Pons (tissue), 1 donor: ENCODE measurements at regions not wholly inside any gene's neighbourhood (a gene's known extent, or its start where the extent isn't known, plus 50 kb on each side); places are given as distances from the start of the nearest gene placed in this dataset.

Experiments
- DNase-seq: peaks from one replicate; pipeline ENCODE4 v3.0.0-alpha.2; 2016; ENCODE audit warnings: low spot score

DNA sequence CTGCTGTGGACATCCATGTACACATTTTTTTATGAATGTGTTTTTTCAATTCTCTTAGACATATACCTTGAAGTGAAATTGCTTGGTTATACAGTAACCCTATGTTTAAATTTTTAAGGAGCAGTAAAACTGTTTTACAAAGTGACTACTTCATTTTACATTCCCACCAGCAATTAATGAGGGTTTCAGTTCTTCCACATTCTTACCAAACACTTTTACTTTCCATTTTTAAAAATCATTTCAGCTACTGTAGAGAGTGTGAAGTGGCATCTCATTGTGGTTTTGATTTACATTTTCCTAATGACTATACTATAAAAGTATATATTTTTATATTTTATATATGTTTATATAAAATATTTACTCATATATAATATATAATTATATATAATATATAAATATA is 1221.5 kb downstream of the PLA2G4A start:
- DNase-seq, result no peak

DNA sequence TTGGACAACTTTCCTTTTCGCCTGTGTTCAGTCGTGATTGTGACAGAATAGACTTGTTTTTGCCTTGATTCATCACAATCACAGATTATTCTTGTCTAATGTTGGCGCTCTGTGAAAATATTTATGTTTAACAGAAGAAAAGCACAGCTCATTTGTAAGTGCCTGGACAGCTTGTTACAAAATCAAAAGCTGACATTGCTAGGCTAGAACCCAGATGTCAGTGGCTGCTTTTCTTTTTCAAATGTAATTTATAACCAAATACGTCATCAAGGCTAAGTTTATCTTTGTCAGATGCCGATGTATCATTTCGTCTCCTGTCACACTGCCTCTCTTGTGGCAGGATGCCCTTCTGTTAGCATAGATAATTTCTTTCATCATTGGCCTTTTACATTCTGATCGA is 1227.3 kb downstream of the PLA2G4A start:
- DNase-seq, result no peak

DNA sequence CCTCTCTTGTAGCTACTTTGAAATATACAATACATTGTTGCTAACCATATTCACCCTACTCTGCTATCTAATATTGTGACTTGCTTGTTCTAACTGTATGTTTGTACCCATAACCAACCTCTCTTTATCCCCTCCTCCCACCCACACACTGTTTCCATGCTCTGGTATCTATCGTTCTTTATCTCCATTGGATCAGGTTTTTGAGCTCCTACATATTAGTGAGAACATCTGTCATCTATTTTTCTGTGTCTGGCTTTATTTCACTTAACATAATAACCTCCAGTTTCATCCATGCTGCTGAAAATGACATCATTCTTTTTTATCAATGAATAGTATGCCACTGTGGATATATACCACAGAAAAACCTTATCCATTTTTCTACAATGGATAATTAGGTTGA is 1230.1 kb downstream of the PLA2G4A start:
- DNase-seq, result no peak

DNA sequence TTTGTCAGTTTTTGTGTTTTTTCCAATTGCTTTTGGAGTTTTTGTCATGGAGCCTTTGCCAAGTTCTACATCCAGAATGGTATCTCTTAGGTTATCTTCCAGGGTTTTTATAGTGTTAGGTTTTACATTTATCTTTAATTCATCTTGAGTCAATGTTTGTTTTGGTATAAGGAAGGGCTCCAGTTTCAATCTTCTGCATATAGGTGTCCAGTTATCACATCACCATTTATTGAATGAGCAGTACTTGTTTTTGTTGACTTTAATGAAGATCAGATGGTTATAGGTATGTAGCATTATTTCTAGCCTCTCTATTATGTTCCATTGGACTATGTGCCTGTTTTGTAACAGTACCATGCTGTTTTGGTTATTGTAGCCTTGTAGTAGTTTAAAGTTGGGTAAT is 1233.1 kb downstream of the PLA2G4A start:
- no peak for DNase-seq

DNA sequence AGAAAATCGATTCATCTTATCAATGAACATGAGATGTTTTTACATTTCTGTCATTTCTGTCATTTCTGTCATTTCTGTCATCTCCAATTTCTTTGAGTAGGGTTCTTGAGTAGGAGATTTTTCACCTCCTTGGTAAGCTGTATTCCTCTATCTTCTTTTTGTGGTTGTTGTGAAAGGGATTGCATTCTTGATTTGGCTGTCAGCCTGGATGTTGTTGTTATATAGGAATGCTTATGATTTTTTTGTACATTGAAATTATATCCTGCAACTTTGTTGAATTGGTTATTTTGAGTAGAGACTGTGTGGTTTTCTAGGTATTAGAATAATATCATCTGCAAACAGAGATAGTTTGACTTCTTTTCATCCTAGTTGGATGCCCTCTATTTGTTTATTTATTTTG is 1233.7 kb downstream of the PLA2G4A start:
- DNase-seq, result no peak

DNA sequence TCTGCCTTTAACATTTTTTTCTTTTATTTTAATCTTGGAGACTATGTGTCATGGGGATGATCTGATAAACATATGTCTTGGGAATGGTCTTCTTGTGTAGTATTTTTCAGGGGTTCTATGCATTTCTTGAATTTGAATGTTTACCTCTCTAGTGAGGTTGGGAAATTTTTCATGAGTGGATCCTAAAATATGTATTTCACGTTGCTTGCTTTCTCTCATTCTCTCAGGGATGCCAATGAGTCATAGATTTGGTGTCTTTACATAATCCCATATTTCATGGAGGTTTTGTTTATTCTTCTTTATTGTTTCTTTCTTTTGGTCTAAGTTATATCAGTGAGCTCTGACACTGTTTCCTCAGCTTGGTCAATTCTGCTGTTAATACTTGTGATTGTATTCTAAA is 1237.2 kb downstream of the PLA2G4A start:
- DNase-seq, result no peak

DNA sequence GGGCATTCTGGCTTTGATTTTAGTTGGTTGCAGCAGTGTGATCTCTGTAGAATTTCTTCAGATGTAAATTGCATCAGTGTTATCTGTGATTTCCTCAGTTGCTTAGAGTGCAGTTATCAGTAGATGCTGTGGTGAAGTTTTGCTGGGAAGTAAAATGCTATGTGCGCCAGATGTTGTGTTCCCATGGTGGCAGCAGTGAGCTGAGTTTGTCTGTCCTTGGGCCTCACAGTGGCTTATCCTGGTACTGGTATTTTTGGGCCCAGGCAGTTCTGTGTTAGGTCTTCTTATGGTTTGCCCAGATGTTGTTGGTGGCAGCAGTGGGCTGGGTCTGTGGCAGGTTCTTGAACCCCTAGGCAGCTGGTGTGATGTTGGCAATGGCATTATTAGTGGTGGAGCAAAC is 1242.1 kb downstream of the PLA2G4A start:
- no peak for DNase-seq

DNA sequence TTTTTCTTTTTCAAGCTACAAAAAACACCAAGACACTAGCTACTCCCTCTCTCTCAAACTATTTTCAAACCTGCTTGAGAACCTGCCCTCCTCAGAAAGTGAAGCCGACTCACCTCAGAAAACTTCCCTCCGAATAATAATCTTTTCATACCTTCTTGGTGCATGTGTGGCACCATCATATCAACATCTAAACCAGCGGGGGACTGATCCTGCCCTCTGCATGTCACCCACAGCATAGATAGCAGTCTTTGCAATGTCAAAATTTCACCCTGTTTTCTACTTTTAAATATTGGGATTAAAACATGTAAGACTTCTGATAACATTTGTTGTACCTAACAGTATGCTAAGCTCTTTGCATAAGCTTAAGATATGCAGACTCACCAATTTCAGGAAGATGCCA is 1260.3 kb downstream of the PLA2G4A start:
- DNase-seq, result no peak

DNA sequence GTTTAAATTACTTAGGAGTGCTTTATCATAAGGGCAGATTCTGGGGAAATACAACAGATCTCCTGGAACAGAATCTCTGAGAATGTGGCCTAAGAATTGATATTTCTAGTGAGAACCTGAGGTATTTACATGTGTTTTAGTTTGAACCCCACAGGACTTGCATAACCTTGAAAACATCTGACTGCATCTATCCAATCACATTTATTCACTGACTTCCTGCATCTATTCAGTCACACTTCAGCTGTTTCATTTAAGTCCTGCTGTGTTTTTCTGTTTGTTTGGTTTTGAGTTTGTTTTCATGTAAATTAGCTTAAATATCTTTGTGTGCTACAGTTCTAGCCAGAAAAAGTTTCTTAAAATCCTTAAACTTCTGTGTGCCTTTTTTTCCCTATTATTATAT is 1260.7 kb downstream of the PLA2G4A start:
- no peak for DNase-seq

DNA sequence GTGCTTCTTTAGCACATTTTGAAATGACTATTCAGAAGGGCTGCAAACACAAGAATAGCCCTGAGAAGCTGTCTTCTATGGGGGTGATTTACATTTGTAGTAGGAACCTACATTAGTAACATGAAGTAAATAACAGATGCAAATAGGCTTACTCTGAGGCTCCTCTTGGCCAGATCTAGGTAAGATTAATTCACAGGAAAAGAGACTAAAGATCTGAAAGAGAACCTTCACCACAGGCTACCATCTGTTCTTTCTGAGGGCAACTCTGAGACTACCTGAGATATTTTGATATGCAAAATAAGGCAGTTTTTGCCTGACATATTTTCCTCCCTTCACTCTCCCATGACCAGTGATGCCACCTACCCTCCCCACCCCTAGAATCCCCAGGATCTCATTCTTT is 1267.8 kb downstream of the PLA2G4A start:
- no peak for DNase-seq

DNA sequence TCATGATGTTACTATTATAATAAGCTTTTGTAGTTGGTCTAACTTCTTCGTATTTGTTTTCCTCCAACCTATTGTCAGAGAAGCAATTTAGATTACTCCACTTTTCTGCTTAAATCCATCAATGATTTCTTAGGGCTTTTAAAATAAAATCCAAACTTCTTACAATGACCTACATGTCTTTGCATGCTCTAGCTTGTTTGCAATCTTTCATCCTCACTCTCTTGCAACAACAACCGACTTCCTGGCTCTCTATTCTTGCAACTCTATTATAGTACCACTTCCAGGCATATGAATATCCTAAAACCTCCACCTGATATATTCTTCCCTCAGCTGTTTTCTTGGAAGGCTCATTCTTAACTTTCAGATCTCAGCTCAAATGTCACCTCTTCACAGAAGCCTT is 1288.7 kb downstream of the PLA2G4A start:
- DNase-seq, result no peak

DNA sequence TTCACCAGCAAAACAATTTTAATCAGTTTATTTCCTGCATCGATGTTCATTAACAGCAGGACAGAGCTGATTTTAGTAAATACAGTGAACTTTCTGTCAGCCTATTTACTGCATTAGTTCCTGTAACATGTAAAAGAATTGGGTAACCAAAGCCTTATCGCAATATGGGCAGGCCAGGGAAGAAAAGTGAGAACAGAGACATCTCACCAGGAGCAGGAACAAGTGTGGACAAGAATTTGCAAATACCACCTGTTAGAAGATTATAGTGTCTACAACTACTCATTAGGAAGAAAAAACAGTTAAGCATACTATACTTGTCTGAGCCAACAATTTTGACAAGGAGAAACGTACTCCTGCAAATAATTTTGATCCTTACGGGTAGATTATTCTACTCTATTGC is 1293.9 kb downstream of the PLA2G4A start:
- DNase-seq, result no peak

DNA sequence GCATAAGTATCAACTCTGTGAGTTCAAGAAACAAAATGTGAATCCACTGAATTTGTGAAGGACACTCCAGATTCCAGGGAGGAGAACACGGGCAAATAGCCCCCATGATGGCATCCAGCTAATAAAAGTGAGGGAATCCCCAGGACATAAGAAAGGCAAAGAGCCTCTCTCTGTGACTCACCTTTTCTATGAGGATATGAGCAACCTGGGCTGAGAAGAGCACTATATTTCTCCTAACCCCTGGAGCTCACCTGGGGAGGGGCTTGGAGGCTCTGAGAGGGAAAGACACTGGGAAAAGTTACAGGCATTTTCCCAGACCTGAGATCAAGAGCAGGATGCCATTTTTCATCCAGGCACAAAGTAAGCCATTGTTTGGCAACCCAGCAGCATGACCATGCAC is 1298.8 kb downstream of the PLA2G4A start:
- DNase-seq, result no peak

DNA sequence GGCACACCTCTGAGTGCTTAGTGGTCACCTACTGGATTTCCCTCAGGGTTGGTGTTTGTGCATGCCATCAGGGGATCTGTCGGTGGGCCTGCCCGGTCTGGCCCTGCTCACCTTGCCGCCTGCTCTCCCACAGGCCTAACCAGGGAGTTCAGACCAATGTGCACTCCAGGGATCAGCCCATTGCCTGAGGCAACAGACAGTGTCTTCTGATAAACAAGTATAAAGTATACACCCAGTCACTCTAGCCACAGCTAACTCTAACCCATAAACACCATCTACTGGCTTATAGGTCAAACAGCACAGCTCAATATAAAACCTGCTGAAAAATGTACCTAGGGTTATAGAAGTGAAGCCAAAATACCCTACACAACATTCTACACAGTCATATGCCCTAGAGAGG is 1300.0 kb downstream of the PLA2G4A start:
- DNase-seq, result no peak

DNA sequence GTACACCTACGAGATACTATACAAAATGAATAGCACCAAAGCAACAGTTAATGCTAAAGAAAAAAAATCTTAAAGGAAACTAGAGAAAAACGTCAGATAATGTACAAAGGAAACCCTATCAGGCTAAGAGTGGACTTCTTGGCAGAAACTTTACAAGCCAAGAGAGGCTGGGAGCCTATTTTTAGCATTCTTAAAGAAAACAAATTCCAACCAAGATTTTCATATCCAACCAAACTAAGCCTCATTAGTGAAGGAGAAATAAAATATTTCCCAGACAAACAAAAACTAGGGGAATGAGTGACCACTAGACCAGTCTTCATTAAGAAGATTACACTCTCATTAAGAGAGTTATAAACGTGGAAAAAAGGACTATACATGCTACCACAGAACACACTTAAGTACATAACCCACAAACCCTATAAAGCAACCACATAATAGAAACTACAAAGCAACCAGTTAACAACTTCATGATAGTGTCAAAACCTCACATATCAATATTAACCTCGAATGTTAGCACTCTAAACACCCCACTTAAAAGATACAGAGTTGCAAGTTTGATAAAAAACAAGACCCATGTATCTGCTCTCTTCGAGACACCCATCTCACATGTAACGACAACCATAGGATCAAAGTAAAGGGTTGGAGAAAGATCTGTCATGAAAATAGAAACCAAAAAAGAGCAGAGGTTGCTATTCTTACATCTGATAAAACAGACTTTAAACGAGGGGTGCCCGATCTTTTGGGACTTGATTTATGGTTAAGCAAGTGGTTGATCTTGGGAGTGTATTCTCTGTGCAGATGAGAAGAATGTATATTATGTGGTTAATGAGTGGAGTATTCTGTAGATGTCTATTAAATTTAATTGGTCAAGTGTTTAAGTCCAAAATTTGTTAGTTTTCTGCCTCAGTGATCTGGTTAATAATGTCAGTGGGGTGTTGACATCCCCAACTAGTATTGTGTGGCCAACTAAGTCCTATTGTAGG is 1301.4 kb downstream of the PLA2G4A start:
- DNase-seq, result no peak

DNA sequence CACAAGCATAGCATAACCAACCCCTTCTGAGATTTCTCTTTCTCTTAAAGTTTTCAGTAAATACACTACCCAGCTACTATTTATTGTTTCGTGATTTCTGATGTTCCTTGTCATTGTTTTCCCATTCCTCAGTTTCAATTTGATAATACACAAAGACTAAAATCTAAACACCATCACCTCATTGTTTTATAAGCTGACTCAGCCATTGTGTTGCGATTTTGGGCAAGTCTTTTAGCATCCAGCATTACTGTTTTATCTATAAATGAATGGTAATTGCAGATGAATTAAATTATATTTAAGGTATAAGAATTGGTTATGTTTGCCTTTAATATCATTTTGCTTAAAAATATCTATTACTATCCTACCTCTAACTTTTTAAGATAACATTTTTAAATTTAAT is 1308.5 kb downstream of the PLA2G4A start:
- no peak for DNase-seq

DNA sequence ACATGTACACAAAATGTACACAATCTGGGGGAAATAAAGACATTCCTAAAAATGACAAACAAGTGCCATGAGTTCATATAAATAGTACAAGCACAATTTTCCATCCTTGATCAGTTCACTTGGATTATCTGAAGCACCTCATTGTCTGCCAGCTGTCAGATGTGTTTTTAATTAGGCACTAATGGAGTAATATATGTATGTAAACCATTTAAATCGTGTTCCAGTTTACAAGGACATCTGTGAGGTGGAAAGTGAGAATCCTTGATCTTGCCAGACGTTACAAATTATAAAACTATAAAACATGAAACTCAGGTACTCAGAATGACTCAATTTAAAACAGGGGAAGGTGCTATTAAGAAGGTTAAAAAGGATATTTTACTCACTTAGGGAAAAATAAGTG is 1312.2 kb downstream of the PLA2G4A start:
- DNase-seq, result no peak

DNA sequence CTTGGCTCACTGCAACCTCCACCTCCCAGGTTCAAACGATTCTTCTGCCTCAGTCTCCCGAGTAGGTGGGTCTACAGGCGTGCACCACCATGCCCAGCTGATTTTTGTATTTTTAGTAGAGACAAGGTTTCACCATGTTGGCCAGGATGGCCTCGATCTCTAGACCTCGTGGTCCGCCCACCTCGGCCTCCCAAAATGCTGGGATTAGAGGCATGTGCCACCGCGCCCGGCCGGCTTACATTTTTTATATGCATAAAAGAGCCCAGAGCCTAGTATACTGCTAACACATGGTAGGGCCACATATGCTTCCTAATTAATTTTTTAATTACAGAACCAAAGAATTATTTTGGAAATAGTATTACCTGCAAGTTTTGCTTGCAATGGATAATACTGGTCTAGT is 1325.4 kb downstream of the PLA2G4A start:
- DNase-seq, result no peak

DNA sequence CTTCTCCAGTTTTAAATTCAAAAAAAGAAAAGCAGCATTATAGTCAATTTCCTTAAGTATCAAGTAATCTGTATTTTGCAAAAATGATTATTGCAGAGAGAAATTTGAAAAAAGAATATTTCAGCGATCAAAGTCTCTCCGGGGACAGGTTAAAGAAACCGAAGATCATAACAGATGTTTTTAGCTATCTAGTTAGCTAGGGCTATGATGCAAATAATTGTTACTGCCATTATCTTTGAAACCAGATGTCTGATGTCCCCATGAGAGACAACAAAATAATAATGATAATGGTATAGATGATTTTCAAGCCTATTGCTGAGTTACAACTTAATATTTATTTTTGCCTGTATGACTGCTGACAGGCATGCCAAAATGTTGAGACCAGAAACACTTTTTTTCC is 1326.0 kb downstream of the PLA2G4A start:
- no peak for DNase-seq

DNA sequence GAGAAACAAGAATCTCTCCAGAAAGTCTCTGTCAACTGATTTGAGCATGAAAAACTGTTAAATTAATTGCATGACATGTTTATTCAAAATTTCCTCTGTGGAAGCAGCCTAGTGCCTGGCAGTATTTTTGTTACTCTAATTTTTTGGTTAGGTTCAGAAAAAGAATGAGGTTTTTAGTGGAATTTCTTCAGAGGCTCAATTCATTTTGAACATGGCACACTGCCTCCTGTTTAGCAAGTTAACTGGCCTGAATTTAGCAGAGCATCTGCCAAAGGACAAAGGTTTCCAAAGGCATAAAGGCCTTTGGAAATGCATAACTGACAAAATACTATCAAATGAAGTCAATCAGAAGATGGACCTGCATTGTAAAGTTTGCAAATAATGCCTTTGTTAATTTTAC is 1326.5 kb downstream of the PLA2G4A start:
- DNase-seq, result peak; percentile 42

DNA sequence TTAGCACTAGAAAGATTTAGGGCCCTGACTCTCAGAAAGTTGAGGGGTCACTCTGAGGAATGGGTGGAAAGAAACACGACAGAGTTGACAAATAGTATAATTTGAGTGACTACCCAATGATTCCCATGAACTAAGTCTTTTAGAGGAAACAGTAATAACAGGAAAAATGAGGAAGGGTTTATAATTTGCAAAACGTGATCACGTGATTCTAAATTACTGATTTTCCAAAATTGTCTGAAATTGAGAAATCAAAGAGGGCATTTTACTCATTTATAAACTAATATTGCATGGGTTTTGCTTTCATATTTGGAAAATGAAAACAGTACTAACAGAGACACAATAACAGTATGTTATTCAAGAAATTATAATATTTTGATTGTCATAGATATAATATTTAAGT is 1335.7 kb downstream of the PLA2G4A start:
- DNase-seq, result no peak

DNA sequence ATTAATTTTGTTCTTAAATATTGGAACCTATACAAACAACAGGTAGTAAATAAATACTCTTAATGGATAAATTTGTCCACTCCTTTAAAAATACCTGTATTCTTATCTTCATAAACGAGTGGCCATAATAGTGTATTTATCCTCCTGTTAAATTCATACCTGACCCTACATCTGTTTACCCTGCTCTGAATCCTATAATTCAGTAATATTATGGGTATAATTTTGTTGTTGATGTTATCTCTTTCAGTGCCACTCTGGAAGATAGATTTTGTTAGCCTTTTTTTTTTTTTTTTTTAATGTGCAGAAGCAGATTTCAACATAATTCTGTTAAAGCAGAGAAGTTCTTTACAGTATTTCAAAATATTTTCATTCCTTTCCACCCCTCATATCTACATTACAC is 1337.9 kb downstream of the PLA2G4A start:
- DNase-seq, result no peak

DNA sequence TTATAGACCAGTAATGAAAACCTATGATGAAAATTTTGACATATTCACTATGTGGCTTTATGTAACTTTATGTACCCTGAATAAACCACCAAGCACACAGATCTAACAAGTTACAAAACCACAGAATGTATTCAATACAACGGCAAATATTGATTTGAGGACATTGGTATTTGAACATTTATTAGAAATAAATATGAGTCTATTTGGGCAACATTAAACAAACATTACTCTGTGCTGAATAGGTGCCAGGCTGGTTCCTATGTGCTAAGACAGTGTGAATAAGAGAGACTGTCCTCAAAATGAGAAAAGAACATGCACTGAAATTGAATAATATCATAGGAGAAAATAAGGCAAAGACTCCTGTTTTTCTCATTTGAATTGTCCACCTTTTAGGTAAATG is 1341.2 kb downstream of the PLA2G4A start:
- DNase-seq, result no peak

DNA sequence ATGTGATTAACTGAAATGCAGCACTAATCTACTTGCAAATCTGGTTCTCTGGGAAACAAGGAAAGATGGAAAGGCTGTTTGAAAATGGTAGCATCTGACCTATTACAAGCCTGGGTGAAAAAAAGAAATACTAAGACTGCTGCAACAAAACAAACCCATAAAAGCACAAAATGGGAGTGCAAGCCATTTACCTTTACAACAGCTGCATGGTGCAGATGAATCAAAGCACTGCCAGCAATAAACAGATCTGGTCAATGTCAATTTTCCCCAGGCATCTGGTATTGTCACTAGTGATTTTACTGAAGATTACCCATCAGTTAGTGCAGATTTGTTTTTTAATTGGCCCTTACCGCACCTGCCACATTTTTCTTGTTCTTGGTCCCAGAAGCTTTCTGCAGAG is 1341.7 kb downstream of the PLA2G4A start:
- DNase-seq, result no peak
